ENCODE measurements at regions not wholly inside any gene's neighbourhood (a gene's known extent, or its start where the extent isn't known, plus 50 kb on each side); places are given as distances from the start of the nearest gene placed in this dataset.

GRCh38 chr20:55252521-55252920 lies 752.8 kb downstream of the CBLN4 start:
- TF ChIP-seq ZNF274 (IDR thresholded peaks at IDR 0.05; ENCODE audit: low read depth, low read length) = no peak
- no peak for TF ChIP-seq YY1 (IDR thresholded peaks at IDR 0.05; ENCODE audit: insufficient read depth, insufficient read length)
